SK-N-SH (cell line): ENCODE measurements at regions not wholly inside any gene's neighbourhood (a gene's known extent, or its start where the extent isn't known, plus 50 kb on each side); places are given as distances from the start of the nearest gene placed in this dataset.

ENCODE experiments used
- CTCF ChIA-PET: fragments of 300-600, 350-600 bp; formaldehyde crosslinking; extraction: SDS; loops from one replicate; lab custom pipeline; 2021; lab: Yijun Ruan, JAX
- POLR2A ChIA-PET: fragments of 350-600 bp; sonication (Branson Sonifier 250); formaldehyde crosslinking; extraction: SDS; loops from one replicate; lab custom pipeline; 2020; ENCODE audit warnings: antibody characterized with exemption, inconsistent platforms; lab: Yijun Ruan, JAX
- DNase-seq: peaks from one replicate; pipeline ENCODE4 v3.0.0; 2012
- H2AFZ ChIP-seq: fragments of 200-600 bp; sonication (generic); 2 replicates; pipeline ENCODE4 v1.8.1; 2016; ENCODE audit warnings: antibody characterized with exemption, mild to moderate bottlenecking, low read depth
- H3F3A ChIP-seq: fragments of 200-600 bp; sonication (generic); replicated peaks from 2 replicates; pipeline ENCODE3; 2016; ENCODE audit warnings: antibody characterized with exemption, mild to moderate bottlenecking; ENCODE audit not compliant: insufficient read depth
- H3K27ac ChIP-seq, 2 experiments: fragments of 200-500 bp in 1 of 2; fragments of 200-600 bp in 1 of 2; sonication (Bioruptor generic) in 1 of 2; sonication (generic), shearing (Covaris generic) in 1 of 2; 2 replicates each; pipeline versions ENCODE4 v1.5.1 to v1.6.1; 2014 to 2016; ENCODE audit warnings: low read depth in 2 of 2, inconsistent platforms in 1 of 2, low read length in 1 of 2, mild to moderate bottlenecking in 1 of 2, mixed read lengths in 1 of 2
- H3K27me3 ChIP-seq: fragments of 200-600 bp; sonication (generic), shearing (Covaris generic); 2 replicates; pipeline ENCODE4 v1.6.1; 2016; ENCODE audit warnings: mixed run types; ENCODE audit not compliant: insufficient read depth
- H3K36me3 ChIP-seq, 2 experiments: fragments of 200-500 bp in 1 of 2; fragments of 200-600 bp in 1 of 2; sonication (Bioruptor generic) in 1 of 2; sonication (generic) in 1 of 2; replicated peaks in 1 of 2; 2 replicates each; pipeline versions ENCODE3 to v1.5.1; 2014 to 2016; ENCODE audit warnings: low read length in 1 of 2, mild to moderate bottlenecking in 1 of 2; ENCODE audit not compliant: insufficient read depth in 2 of 2, control insufficient read depth in 1 of 2
- H3K4me1 ChIP-seq, 2 experiments: fragments of 200-500 bp in 1 of 2; fragments of 200-600 bp in 1 of 2; sonication (Bioruptor generic) in 1 of 2; sonication (generic), shearing (Covaris generic) in 1 of 2; 2 replicates each; pipeline versions ENCODE4 v1.5.1 to v1.6.1; 2014 to 2016; ENCODE audit warnings: low read depth in 1 of 2, low read length in 1 of 2, mixed run types in 1 of 2; ENCODE audit not compliant: insufficient read depth in 2 of 2, control insufficient read depth in 1 of 2
- H3K4me2 ChIP-seq: fragments of 200-600 bp; sonication (generic), shearing (Covaris generic); 2 replicates; pipeline ENCODE4 v1.6.1; 2017; ENCODE audit warnings: mixed run types
- H3K4me3 ChIP-seq, 2 experiments: fragments of 200-500 bp in 1 of 2; fragments of 200-600 bp in 1 of 2; sonication (Bioruptor generic) in 1 of 2; sonication (generic), shearing (Covaris generic) in 1 of 2; 2 replicates each; pipeline versions ENCODE4 v1.5.1 to v1.8.1; 2014 to 2016; ENCODE audit warnings: low read depth in 2 of 2, inconsistent platforms in 1 of 2, low read length in 1 of 2, mild to moderate bottlenecking in 1 of 2, mixed read lengths in 1 of 2, moderate library complexity in 1 of 2
- H3K79me2 ChIP-seq: fragments of 200-600 bp; sonication (generic); 2 replicates; pipeline ENCODE4 v1.8.1; 2017; ENCODE audit warnings: mild to moderate bottlenecking; ENCODE audit not compliant: insufficient read depth
- H3K9ac ChIP-seq: fragments of 200-600 bp; sonication (generic); 2 replicates; pipeline ENCODE4 v1.6.1; 2017; ENCODE audit warnings: mixed run types
- H3K9me2 ChIP-seq: fragments of 200-600 bp; sonication (generic); 2 replicates; pipeline ENCODE4 v1.6.1; 2017; ENCODE audit warnings: mixed run types
- H3K9me3 ChIP-seq: fragments of 200-600 bp; sonication (generic); 2 replicates; pipeline ENCODE4 v1.6.1; 2017; ENCODE audit warnings: mixed run types, mild to moderate bottlenecking, moderate library complexity
- H4K20me1 ChIP-seq: fragments of 200-600 bp; sonication (generic); 2 replicates; pipeline ENCODE4 v1.6.1; 2017; ENCODE audit warnings: mild to moderate bottlenecking, mixed run types; ENCODE audit not compliant: insufficient read depth
- CHD2 ChIP-seq: fragments of 150-350 bp; IDR thresholded peaks from 2 replicates; pipeline ENCODE4 v1.6.1; 2018; ENCODE audit warnings: low read length; ENCODE audit not compliant: partially characterized antibody
- ELF1 ChIP-seq: IDR thresholded peaks from 2 replicates; pipeline ENCODE4 v1.4.0; 2012
- EP300 ChIP-seq, 2 experiments: IDR thresholded peaks; 2 replicates each; pipeline versions ENCODE4 v1.4.0 to v1.6.1; 2012; ENCODE audit warnings: borderline replicate concordance in 1 of 2, low read depth in 1 of 2, low read length in 1 of 2
- FOSL2 ChIP-seq: IDR thresholded peaks from 2 replicates; pipeline ENCODE4 v1.4.0; 2012; ENCODE audit warnings: low read depth, mild to moderate bottlenecking, moderate library complexity, borderline replicate concordance
- FOXJ3 ChIP-seq: sonication (generic); formaldehyde crosslinking; IDR thresholded peaks from 2 replicates; pipeline ENCODE4 v1.5.1; 2020; ENCODE audit warnings: mild to moderate bottlenecking, missing genetic modification reagents
- GABPA ChIP-seq: IDR thresholded peaks from 2 replicates; pipeline ENCODE4 v1.4.0; 2012; ENCODE audit warnings: low read depth, mild to moderate bottlenecking
- JUND ChIP-seq: IDR thresholded peaks from 2 replicates; pipeline ENCODE4 v1.4.0; 2012
- MXI1 ChIP-seq: IDR thresholded peaks from 2 replicates; pipeline ENCODE4 v1.6.1; 2012; ENCODE audit warnings: mild to moderate bottlenecking, low read depth, low read length, improper control_type of control experiment
- NFIC ChIP-seq: IDR thresholded peaks from 2 replicates; pipeline ENCODE4 v1.4.0; 2012; ENCODE audit warnings: borderline replicate concordance
- POLR2AphosphoS5 ChIP-seq: IDR thresholded peaks from 2 replicates; pipeline ENCODE4 v1.6.1; 2012; ENCODE audit warnings: low read depth, low read length
- RFX5 ChIP-seq: IDR thresholded peaks from 2 replicates; pipeline ENCODE4 v1.6.1; 2012; ENCODE audit warnings: mild to moderate bottlenecking, improper control_type of control experiment, low read length
- RXRA ChIP-seq: IDR thresholded peaks from 2 replicates; pipeline ENCODE4 v1.4.0; 2012; ENCODE audit warnings: low read depth, mild to moderate bottlenecking, borderline replicate concordance
- SIN3A ChIP-seq: IDR thresholded peaks from 2 replicates; pipeline ENCODE4 v1.6.1; 2012; ENCODE audit warnings: low read depth, mild to moderate bottlenecking, low read length, moderate library complexity, borderline replicate concordance
- SMC3 ChIP-seq: IDR thresholded peaks from 2 replicates; pipeline ENCODE4 v1.6.1; 2012; ENCODE audit warnings: low read depth, low read length, improper control_type of control experiment
- TCF12 ChIP-seq: IDR thresholded peaks from 2 replicates; pipeline ENCODE4 v1.4.0; 2012
- TEAD4 ChIP-seq: IDR thresholded peaks from 2 replicates; pipeline ENCODE4 v1.4.0; 2012; ENCODE audit warnings: mild to moderate bottlenecking, borderline replicate concordance; ENCODE audit not compliant: insufficient read depth
- WGBS: methylation state at CpG from one replicate; pipeline ENCODE4 v1.1.6; 2017; ENCODE audit warnings: low lambda C conversion rate; 5-methylcytosine and 5-hydroxymethylcytosine counted together
- TF ChIP-seq, protein P1 (sequence below): IDR thresholded peaks from 2 replicates; pipeline ENCODE4 v1.6.1; 2012; ENCODE audit warnings: mild to moderate bottlenecking, low read depth, low read length, moderate library complexity
- TF ChIP-seq, protein P2 (sequence below): fragments of 150-350 bp; IDR thresholded peaks from 2 replicates; pipeline ENCODE4 v1.6.1; 2016; ENCODE audit warnings: mild to moderate bottlenecking, low read depth, low read length
- TF ChIP-seq, protein P3 (sequence below): fragments of 150-350 bp; IDR thresholded peaks from 2 replicates; pipeline ENCODE4 v1.6.1; 2017; ENCODE audit warnings: antibody characterized with exemption, low read length, low read depth, borderline replicate concordance

DNA sequence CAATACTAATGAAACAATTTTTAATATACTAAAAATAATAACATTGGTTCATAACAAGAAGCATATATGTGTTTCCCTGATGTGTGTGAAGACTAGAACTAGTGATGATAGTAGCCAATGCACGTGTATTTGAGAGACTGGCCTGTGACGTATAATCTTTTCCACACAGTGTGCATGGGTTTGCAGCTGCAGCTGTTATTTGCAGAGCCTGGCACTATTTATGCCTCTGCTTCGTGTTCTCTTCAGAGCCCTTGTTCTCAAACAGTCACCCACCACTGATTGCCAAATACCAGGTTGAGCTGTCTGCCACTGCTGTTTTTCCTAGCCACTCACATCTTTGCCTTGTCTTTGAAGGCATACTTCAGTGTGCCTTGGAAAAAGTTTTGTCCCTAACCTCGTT lies 531.7 kb downstream of the ETV1 start:
- no peaks in the 10 kb centered on the region for H3K27me3 ChIP-seq
- CTCF ChIA-PET = interaction anchor here (0.6 to 1.3 kb wide), 3 partner anchors 9 to 1234 kb away, joined by 3 to 4 read pairs (median 3); no protein-coding TSS in a partner anchor
- H2AFZ ChIP-seq = no peak overlapping the region
- POLR2A ChIA-PET = no interaction called here
- TF ChIP-seq SIN3A (no peak), NFIC (no peak), MXI1 (no peak), RXRA (no peak), FOXJ3 (CRISPR knock-in tag) (no peak), CHD2 (no peak), GABPA (no peak), JUND (no peak), ELF1 (no peak), SMC3 (no peak), POLR2AphosphoS5 (no peak), TCF12 (no peak), EP300 (IDR thresholded peaks at IDR 0.05; ENCODE audit: borderline replicate concordance in 1 of 2, low read depth in 1 of 2, low read length in 1 of 2) (no peak), FOSL2 (no peak), TEAD4 (no peak), RFX5 (no peak)
- TF ChIP-seq, protein P1, sequence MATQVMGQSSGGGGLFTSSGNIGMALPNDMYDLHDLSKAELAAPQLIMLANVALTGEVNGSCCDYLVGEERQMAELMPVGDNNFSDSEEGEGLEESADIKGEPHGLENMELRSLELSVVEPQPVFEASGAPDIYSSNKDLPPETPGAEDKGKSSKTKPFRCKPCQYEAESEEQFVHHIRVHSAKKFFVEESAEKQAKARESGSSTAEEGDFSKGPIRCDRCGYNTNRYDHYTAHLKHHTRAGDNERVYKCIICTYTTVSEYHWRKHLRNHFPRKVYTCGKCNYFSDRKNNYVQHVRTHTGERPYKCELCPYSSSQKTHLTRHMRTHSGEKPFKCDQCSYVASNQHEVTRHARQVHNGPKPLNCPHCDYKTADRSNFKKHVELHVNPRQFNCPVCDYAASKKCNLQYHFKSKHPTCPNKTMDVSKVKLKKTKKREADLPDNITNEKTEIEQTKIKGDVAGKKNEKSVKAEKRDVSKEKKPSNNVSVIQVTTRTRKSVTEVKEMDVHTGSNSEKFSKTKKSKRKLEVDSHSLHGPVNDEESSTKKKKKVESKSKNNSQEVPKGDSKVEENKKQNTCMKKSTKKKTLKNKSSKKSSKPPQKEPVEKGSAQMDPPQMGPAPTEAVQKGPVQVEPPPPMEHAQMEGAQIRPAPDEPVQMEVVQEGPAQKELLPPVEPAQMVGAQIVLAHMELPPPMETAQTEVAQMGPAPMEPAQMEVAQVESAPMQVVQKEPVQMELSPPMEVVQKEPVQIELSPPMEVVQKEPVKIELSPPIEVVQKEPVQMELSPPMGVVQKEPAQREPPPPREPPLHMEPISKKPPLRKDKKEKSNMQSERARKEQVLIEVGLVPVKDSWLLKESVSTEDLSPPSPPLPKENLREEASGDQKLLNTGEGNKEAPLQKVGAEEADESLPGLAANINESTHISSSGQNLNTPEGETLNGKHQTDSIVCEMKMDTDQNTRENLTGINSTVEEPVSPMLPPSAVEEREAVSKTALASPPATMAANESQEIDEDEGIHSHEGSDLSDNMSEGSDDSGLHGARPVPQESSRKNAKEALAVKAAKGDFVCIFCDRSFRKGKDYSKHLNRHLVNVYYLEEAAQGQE = no peak
- TF ChIP-seq, protein P2, sequence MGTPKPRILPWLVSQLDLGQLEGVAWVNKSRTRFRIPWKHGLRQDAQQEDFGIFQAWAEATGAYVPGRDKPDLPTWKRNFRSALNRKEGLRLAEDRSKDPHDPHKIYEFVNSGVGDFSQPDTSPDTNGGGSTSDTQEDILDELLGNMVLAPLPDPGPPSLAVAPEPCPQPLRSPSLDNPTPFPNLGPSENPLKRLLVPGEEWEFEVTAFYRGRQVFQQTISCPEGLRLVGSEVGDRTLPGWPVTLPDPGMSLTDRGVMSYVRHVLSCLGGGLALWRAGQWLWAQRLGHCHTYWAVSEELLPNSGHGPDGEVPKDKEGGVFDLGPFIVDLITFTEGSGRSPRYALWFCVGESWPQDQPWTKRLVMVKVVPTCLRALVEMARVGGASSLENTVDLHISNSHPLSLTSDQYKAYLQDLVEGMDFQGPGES = no peak
- TF ChIP-seq, protein P3, sequence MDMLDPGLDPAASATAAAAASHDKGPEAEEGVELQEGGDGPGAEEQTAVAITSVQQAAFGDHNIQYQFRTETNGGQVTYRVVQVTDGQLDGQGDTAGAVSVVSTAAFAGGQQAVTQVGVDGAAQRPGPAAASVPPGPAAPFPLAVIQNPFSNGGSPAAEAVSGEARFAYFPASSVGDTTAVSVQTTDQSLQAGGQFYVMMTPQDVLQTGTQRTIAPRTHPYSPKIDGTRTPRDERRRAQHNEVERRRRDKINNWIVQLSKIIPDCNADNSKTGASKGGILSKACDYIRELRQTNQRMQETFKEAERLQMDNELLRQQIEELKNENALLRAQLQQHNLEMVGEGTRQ = no peak
- no peaks in the 10 kb centered on the region for H3K9me3 ChIP-seq
- 12% methylated on average over 4 of the region's 4 CpGs for WGBS
- H3F3A ChIP-seq = no peaks in the 10 kb centered on the region
- H3K27ac ChIP-seq = no peak overlapping the region
- DNase-seq = no peak
- H3K79me2 ChIP-seq = no peaks in the 10 kb centered on the region
- no peaks in the 10 kb centered on the region for H4K20me1 ChIP-seq
- no peak overlapping the region for H3K4me2 ChIP-seq
- H3K4me1 ChIP-seq = no peaks in the 10 kb centered on the region
- H3K36me3 ChIP-seq = no peaks in the 10 kb centered on the region
- no peak overlapping the region for H3K4me3 ChIP-seq
- no peaks in the 10 kb centered on the region for H3K9me2 ChIP-seq
- H3K9ac ChIP-seq = no peak overlapping the region
